ENCODE measurements at regions not wholly inside any gene's neighbourhood (a gene's known extent, or its start where the extent isn't known, plus 50 kb on each side); places are given as distances from the start of the nearest gene placed in this dataset.

DNA sequence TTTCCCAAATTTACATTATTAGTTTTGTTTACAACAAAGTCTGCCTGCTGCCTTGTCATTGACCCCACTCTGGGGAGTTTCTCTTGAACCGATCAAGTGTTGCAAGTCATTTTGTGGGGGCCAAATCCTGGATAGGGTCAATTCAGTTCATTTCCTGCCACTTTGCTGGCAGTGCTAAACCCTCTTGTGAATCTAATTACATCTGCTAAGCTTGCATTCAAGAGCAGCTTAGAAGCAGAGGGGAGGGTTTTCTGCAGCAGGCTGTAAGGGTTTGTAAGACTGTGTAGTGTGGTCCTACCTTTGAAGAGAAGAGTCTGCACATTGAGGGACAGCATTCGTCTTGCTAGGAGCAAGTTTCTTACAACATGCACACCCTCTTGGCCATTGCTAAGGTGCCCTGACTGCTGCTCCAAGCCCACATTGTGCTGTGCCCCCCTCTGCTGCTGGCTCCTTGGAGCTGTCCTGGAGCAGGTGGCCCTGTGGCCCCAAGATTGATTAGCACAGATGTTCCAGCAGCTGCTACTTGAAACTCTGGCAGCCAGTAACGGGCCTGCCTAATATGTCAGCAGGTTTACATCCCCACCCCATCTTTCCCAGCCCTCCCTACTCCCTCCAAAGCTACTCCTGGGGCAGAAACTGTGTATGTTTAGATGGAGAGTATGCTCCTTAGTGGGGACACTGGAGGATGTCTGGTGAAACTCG is 174.5 kb upstream of the USP9Y start:
- DNase-seq = no peak

DNA sequence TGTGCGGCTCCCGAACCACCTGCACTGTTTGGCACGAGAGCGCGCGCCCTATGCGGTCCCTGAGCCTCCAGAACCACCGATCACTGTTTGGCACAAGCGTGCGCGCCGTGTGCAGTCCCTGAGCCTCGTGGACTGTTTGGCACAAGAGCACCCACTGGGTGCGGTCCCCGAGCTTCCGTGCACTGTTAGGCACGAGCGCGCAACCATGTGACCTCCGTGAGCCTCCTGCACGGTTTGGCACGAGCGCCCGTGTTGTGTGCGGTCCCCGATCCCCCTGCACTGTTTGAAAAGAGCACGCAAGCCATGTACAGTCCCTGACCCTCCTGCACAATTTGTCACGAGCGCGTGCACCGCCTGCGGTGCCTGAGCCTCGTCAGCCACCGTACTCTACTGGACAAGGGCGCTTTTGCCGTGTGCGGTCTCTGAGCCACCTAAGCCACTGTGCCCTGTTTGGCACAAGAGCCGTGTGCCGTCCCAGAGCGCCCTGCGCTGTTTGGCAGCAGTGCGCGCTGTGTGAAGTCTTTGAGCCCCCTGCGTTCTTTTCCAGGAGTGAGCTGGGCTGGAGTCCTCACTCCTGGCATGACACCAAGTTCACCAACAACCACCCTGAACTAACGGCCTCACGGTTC is 163.7 kb upstream of the USP9Y start:
- H3K4me3 ChIP-seq = no peak overlapping the region
- no peak for TF ChIP-seq POLR2A (IDR thresholded peaks at IDR 0.05)
- TF ChIP-seq, protein P1, sequence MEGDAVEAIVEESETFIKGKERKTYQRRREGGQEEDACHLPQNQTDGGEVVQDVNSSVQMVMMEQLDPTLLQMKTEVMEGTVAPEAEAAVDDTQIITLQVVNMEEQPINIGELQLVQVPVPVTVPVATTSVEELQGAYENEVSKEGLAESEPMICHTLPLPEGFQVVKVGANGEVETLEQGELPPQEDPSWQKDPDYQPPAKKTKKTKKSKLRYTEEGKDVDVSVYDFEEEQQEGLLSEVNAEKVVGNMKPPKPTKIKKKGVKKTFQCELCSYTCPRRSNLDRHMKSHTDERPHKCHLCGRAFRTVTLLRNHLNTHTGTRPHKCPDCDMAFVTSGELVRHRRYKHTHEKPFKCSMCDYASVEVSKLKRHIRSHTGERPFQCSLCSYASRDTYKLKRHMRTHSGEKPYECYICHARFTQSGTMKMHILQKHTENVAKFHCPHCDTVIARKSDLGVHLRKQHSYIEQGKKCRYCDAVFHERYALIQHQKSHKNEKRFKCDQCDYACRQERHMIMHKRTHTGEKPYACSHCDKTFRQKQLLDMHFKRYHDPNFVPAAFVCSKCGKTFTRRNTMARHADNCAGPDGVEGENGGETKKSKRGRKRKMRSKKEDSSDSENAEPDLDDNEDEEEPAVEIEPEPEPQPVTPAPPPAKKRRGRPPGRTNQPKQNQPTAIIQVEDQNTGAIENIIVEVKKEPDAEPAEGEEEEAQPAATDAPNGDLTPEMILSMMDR (IDR thresholded peaks at IDR 0.05) = no peak
- no peaks in the 10 kb centered on the region for H3K27me3 ChIP-seq
- no peaks in the 10 kb centered on the region for H3K4me1 ChIP-seq
- H3K36me3 ChIP-seq = no peaks in the 10 kb centered on the region
- DNase-seq = no peak
- no peaks in the 10 kb centered on the region for H3K9me3 ChIP-seq
- H3K27ac ChIP-seq = no peak overlapping the region

More for the DNA sequence above, 174.5 kb upstream of the USP9Y start:
- H3K27ac ChIP-seq = no peak overlapping the region
- H3K4me1 ChIP-seq = no peaks in the 10 kb centered on the region
- H3K9me3 ChIP-seq = no peaks in the 10 kb centered on the region
- H3K36me3 ChIP-seq = no peaks in the 10 kb centered on the region
- TF ChIP-seq, protein P1 (IDR thresholded peaks at IDR 0.05) = no peak
- H3K27me3 ChIP-seq = no peaks in the 10 kb centered on the region
- H3K4me3 ChIP-seq = no peak overlapping the region

DNA sequence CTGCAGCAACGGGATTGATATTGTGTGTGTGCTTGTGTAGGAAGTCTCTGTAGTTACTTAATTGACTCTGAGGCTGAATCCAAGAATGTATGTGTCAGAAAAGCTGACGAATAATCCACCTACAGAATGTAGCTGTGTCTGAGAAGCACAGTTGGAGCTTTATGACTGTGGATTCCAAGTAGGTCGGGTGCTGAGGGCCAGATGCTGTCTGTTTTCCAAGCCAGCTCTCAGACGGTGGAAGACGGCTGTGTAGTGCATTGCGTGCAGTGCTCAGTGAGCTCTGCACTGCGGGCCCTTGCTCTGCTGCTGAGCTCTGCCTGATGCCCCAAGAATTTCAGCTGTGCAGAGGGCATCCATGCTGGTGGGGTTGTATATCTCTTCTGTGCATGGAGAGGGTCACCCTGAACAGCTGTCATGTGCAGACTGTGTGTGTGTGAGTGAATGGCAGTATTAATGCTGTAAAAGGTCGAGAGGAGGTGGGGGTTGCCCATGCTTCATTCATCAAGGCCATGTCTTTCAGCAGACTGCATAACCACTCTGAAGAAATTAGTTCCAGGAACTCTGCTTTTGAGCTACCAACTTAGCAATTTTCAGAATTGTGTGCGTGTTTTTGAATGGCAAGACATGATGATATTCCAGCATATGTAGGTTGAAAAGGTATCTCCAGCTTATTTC is 154.1 kb upstream of the USP9Y start:
- no peak for DNase-seq
- no peak for TF ChIP-seq POLR2A (IDR thresholded peaks at IDR 0.05)
- TF ChIP-seq, protein P1 (IDR thresholded peaks at IDR 0.05) = no peak
- Histone ChIP-seq H3K36me3 (no peaks in the 10 kb centered on the region), H3K4me3 (no peak overlapping the region), H3K27me3 (no peaks in the 10 kb centered on the region), H3K4me1 (no peaks in the 10 kb centered on the region), H3K9me3 (no peaks in the 10 kb centered on the region), H3K27ac (no peak overlapping the region)

DNA sequence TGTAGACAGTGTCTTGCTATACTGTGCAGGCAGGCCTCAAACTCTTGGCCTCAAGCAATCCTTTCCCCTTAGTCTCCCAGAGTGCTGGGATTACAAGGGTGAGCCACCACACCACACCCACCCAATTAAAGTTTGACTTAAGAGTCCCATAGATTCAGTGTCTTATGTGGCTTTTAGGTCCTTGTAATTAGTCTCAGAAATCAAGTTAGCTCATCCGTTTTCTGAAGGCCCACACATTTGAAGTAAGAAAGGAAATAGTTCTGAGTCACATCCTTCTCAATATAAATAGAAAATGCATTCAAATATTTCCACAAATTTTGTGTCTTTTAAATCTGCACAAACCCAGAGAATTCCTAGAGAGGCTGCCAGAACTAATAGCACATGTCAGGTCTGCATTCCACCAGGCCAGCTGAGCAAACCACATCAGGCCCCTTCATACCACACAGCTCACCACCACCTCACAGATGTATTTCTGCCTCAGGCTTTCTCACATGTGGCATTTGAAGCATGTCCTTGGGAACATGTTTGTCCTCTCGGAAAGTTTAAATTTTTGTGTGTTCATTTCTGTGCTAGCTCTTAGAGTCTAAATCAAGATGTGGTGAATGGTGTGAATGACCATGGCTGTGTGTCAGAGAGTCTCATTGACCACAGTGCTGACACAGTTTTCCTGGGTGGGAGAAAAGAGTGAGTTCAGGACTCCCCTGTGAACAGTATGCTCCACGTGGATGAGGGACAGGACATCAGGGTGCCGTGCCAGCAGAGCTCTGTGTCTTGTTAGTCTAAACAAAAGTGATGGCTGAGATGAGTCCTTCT is 148.4 kb upstream of the USP9Y start:
- Histone ChIP-seq H3K27ac (no peak overlapping the region), H3K4me3 (no peak overlapping the region), H3K27me3 (no peaks in the 10 kb centered on the region), H3K9me3 (no peaks in the 10 kb centered on the region), H3K36me3 (no peaks in the 10 kb centered on the region), H3K4me1 (no peaks in the 10 kb centered on the region)
- TF ChIP-seq, protein P1 (IDR thresholded peaks at IDR 0.05) = no peak
- TF ChIP-seq POLR2A (IDR thresholded peaks at IDR 0.05) = no peak
- no peak for DNase-seq

DNA sequence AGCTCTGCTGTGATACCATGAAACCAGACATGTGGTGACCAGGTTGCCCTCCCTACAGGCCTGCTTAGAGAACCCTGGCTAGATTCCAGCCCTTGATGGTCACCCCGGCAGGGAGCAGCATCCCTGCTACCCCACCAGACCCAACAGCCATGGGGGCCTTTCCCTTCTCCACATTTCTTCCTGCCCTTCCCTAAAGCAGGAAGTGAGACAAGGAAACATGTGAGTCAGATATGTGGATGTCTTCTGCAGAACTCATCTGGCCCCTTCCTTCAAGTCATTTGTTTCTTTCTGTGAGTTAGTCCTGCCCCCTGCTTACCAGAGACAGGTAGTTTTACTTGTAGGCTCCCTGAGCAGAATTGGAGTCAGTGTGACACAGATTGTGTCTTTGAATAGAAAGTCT is 147.1 kb upstream of the USP9Y start:
- Histone ChIP-seq H3K9me3 (no peaks in the 10 kb centered on the region), H3K36me3 (no peaks in the 10 kb centered on the region), H3K4me3 (no peak overlapping the region), H3K4me1 (no peaks in the 10 kb centered on the region), H3K27ac (no peak overlapping the region), H3K27me3 (no peaks in the 10 kb centered on the region)
- no peak for DNase-seq
- TF ChIP-seq, protein P1 (IDR thresholded peaks at IDR 0.05) = no peak
- no peak for TF ChIP-seq POLR2A (IDR thresholded peaks at IDR 0.05)
